Heart left ventricle (tissue), 16 donors: ENCODE measurements at regions not wholly inside any gene's neighbourhood (a gene's known extent, or its start where the extent isn't known, plus 50 kb on each side); places are given as distances from the start of the nearest gene placed in this dataset.

ENCODE experiments used
- ATAC-seq, 4 donors: fragments of 200-7000 bp; cut with Tn5 transposase; one replicate each; pipeline ENCODE4 v1.9.1; 2020 to 2022; ENCODE audit warnings: moderate library complexity in 4 of 4, mild to moderate bottlenecking in 3 of 4, moderate number of reproducible peaks in 1 of 4
- DNase-seq, 5 donors: peaks; one replicate each; pipeline ENCODE4 v3.0.0-alpha.2; 2020
- H3K27ac ChIP-seq, 12 donors: fragments of 200-600 bp; sonication (generic) in 4 of 12; one replicate each; pipeline versions ENCODE4 v1.5.0 to v1.8.0; 2016 to 2022; ENCODE audit warnings: mild to moderate bottlenecking in 2 of 12
- H3K27me3 ChIP-seq, 9 donors: fragments of 200-600 bp; sonication (generic) in 2 of 9; one replicate each; pipeline versions ENCODE4 v1.5.1 to v1.8.0; 2016 to 2022; ENCODE audit warnings: mild to moderate bottlenecking in 3 of 9
- H3K36me3 ChIP-seq, 9 donors: fragments of 200-600 bp; sonication (generic) in 2 of 9; one replicate each; pipeline versions ENCODE4 v1.5.0 to v1.8.0; 2018 to 2022; ENCODE audit warnings: mild to moderate bottlenecking in 2 of 9
- H3K4me1 ChIP-seq, 12 donors: fragments of 200-600 bp; sonication (generic) in 4 of 12; one replicate each; pipeline versions ENCODE4 v1.5.0 to v1.8.0; 2016 to 2022; ENCODE audit warnings: mild to moderate bottlenecking in 3 of 12
- H3K4me3 ChIP-seq, 12 donors: fragments of 200-600 bp; sonication (generic) in 4 of 12; one replicate each; pipeline versions ENCODE4 v1.5.0 to v1.8.0; 2017 to 2022; ENCODE audit warnings: mild to moderate bottlenecking in 9 of 12, moderate library complexity in 4 of 12
- H3K9me3 ChIP-seq, 12 donors: fragments of 200-600 bp; sonication (generic) in 4 of 12; one replicate each; pipeline versions ENCODE4 v1.5.0 to v1.8.0; 2016 to 2022; ENCODE audit warnings: mild to moderate bottlenecking in 1 of 12
- CTCF ChIP-seq, 12 donors: fragments of 200-600 bp; sonication (generic) in 4 of 12; IDR thresholded peaks; one replicate each; pipeline versions ENCODE4 v1.5.0 to v1.8.0; 2018 to 2022; ENCODE audit warnings: antibody characterized with exemption in 12 of 12, mild to moderate bottlenecking in 5 of 12
- POLR2A ChIP-seq, 2 donors: fragments of 450-650 bp; IDR thresholded peaks; one replicate each; pipeline ENCODE4 v1.6.1; 2017; ENCODE audit warnings: antibody characterized with exemption in 2 of 2, mild to moderate bottlenecking in 2 of 2, moderate library complexity in 2 of 2
- WGBS, 4 donors: extraction: QIAGEN DNeasy Blood & Tissue Kit in 2 of 4; methylation state at CpG; one replicate each; pipeline versions ENCODE4 v1.1.5 to v1.1.7; 2013 to 2018; 5-methylcytosine and 5-hydroxymethylcytosine counted together
- intact Hi-C, 10 donors: fragments of 100-400 bp; cut with DNase I; formaldehyde crosslinking; loops; one replicate each; pipeline versions ENCODE4 v1.11.1 to v1.14.2; 2022
- donor health status: ischemic (EF 13 %, LVEDD 7.1; RV severe dilation, severe dysfunction).
- donor health status: healthy with polysubstance abuse.
- donor health status: DM: no; HTN: yes; CAD: no.
- donor health status: DM: no; HTN: no; CAD: no.
- donor health status: ischemic (EF 25% LVEDD 6.9; RV normal size, moderate dysfunction).
- donor health status: ischemic (EF 25% LVEDD 5.7; RV mildly dilated, moderate dysfunction).
- donor health status: healthy.
- donor health status: DM: yes; HTN: yes; CAD: no.
- donor health status: ischemic (EF 35%, LVEDD 5.7; RV mildly dilated, moderate dysfunction).
- donor health status: nonischemic (EF 11% LVEDD 7.7; RV severe dilation, severe dysfunction).
- donor health status: DM: yes; HTN: yes; CAD: no.
- donor health status: PGD.
- donor health status: ischemic (EF 29% LVEDD 5.4; RV normal size, mild dysfunction).
- donor health status: nonischemic (EF 23%, LVEDD 6.1; RV moderate dilation, normal function).

DNA sequence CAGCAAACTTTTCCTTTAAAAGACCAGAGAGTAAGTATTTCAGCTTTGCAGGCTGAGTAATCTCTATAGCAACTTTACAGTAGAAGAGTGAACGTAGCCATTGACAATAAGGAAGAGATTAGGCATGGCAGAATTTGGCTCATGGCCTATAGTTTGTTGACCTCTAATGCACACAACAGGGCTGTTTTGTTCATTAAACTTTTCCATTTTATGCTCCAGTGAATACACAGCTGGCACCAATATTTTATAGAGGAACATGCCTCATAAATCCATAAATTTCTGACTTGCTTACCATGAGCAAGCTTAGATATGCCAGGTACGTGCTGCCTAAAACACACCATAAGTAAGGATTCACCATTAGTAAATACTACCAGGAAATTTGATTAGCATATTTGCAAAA is 609.0 kb upstream of the STXBP6 start:
- TF ChIP-seq POLR2A (IDR thresholded peaks at IDR 0.05) (no peak), CTCF (IDR thresholded peaks at IDR 0.05) (no peak)
- DNase-seq (no peak), ATAC-seq (no peak)
- no peaks in the 10 kb centered on the region for H3K4me1 ChIP-seq
- H3K27ac ChIP-seq = no peak overlapping the region
- no peaks in the 10 kb centered on the region for H3K27me3 ChIP-seq
- intact Hi-C loops = no loop called here
- 56 to 74% (median 63%) methylated on average over 2 of the region's 2 CpGs for WGBS, 4 donors
- no peaks in the 10 kb centered on the region for H3K36me3 ChIP-seq
- H3K9me3 ChIP-seq = no peaks in the 10 kb centered on the region
- H3K4me3 ChIP-seq = no peak overlapping the region

GRCh38 chr14:25630447-25630846 is 580.5 kb upstream of the STXBP6 start:
- no peak overlapping the region for H3K27ac ChIP-seq
- TF ChIP-seq POLR2A (IDR thresholded peaks at IDR 0.05) = no peak
- no peak for TF ChIP-seq CTCF (IDR thresholded peaks at IDR 0.05)
- H3K4me1 ChIP-seq = no peaks in the 10 kb centered on the region
- no peaks in the 10 kb centered on the region for H3K27me3 ChIP-seq
- no peaks in the 10 kb centered on the region for H3K36me3 ChIP-seq
- intact Hi-C loops = no loop called here
- WGBS, 4 donors = 55 to 60% (median 58%) methylated on average over 2 of the region's 2 CpGs
- no peaks in the 10 kb centered on the region for H3K9me3 ChIP-seq
- H3K4me3 ChIP-seq = no peak overlapping the region
- no peak for DNase-seq
- ATAC-seq = no peak

DNA sequence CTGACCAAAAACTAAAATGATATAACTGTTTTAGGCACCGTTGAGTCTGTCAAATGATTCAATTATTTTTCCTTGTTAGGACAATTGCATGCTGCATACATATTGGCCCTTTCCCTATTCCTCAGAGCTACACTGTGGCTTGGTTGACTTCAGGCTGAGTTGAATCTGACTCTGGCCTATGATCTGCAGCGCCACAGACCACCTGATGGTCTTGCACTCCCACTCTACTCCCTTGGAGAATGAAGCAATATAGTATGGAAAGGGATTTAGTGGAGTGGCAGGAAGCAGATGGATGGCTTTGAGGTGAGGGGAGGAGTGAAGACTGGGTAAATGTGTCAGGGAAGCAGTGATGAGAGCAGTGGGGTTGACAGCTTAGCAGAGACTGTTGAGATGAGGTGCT is 579.0 kb upstream of the STXBP6 start:
- Histone ChIP-seq H3K9me3 (no peaks in the 10 kb centered on the region), H3K4me1 (no peaks in the 10 kb centered on the region), H3K4me3 (no peak overlapping the region), H3K36me3 (no peaks in the 10 kb centered on the region), H3K27me3 (no peaks in the 10 kb centered on the region), H3K27ac (no peak overlapping the region)
- WGBS, 4 donors = 59 to 74% (median 68%) methylated on average over 2 of the region's 2 CpGs
- ATAC-seq = no peak
- intact Hi-C loops = no loop called here
- no peak for DNase-seq
- TF ChIP-seq POLR2A (IDR thresholded peaks at IDR 0.05) = no peak

DNA sequence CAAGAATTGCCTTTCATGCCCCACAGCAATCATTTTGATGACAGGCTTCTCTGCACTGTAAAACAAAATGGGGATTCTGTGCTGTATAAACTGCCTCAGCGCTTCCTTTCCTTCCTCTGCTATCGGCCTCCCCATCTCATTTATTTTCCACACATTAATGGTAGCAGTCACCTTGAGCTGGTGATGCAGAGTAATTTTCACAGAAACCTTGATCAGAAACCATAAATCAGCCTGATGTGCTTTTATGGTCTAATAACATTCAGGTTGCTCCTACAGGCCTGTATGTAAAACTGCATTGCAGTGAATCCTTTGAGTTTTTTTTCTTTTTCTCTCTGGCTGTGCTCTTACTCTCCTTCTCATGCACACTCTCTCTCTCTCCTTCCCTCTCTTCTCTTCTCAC is 578.4 kb upstream of the STXBP6 start:
- no peak for DNase-seq
- Histone ChIP-seq H3K27ac (no peak overlapping the region), H3K27me3 (no peaks in the 10 kb centered on the region), H3K36me3 (no peaks in the 10 kb centered on the region), H3K4me3 (no peak overlapping the region), H3K9me3 (no peaks in the 10 kb centered on the region), H3K4me1 (no peaks in the 10 kb centered on the region)
- TF ChIP-seq POLR2A (IDR thresholded peaks at IDR 0.05) (no peak), CTCF (IDR thresholded peaks at IDR 0.05) (no peak)
- intact Hi-C loops = no loop called here
- 85 to 94% (median 87%) methylated on average over 2 of the region's 2 CpGs for WGBS, 4 donors
- ATAC-seq = no peak

DNA sequence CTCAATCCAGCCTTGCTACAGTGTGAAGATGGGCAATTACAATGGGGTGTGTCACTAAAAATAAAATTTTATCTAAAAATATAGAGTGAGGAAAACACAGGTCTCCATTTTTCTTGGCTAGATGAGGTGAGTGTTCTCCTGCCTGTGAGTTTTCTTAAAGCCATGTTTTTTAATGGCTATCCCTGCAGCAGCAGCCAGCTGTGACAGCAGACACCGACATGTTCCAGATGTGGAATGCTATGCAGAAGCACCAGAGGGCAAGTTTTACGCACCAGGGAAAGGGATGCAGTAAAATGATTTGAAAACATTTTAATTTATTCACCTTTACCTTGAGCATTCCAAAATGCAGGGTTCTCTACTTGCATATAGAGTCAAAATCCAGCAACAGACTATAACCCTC is 577.0 kb upstream of the STXBP6 start:
- intact Hi-C loops = no loop called here
- H3K4me1 ChIP-seq = no peaks in the 10 kb centered on the region
- H3K36me3 ChIP-seq = no peaks in the 10 kb centered on the region
- H3K27ac ChIP-seq = no peak overlapping the region
- no peaks in the 10 kb centered on the region for H3K27me3 ChIP-seq
- ATAC-seq (no peak), DNase-seq (no peak)
- 50 to 62% (median 58%) methylated on average over 2 of the region's 2 CpGs for WGBS, 4 donors
- H3K4me3 ChIP-seq = no peak overlapping the region
- H3K9me3 ChIP-seq = no peaks in the 10 kb centered on the region
- no peak for TF ChIP-seq CTCF (IDR thresholded peaks at IDR 0.05)
- no peak for TF ChIP-seq POLR2A (IDR thresholded peaks at IDR 0.05)
